HL-60 (cell line): ENCODE measurements at regions not wholly inside any gene's neighbourhood (a gene's known extent, or its start where the extent isn't known, plus 50 kb on each side); places are given as distances from the start of the nearest gene placed in this dataset.

Experiments
- POLR2AphosphoS5 ChIP-seq: IDR thresholded peaks from 2 replicates; pipeline ENCODE4 v1.6.1; 2012; ENCODE audit warnings: low read depth
- TF ChIP-seq, protein P1 (sequence below): IDR thresholded peaks from one replicate; pipeline ENCODE4 v1.5.1; 2011; ENCODE audit warnings: low read length, control low read depth, inconsistent platforms; ENCODE audit not compliant: insufficient read depth

DNA sequence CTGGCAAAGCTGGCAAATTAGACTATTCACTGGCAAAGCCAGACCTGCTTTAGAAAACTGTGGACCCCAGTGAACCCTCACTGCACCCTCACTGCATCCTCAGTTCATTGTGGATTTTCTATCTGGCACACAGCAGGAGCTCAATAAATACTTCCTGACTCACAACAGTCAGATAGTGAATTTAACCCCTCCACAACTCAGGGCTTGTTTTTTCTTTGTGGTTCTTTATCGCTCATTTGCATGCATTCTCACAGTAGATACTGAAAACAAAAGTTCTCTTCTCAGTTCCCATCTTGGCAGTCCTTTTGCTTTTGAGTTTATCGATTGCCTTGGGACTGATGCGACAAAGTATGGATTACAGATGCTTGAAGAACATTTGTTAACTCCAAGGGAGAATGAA, 99.8 kb downstream of the ACTL7B start:
- TF ChIP-seq, protein P1, sequence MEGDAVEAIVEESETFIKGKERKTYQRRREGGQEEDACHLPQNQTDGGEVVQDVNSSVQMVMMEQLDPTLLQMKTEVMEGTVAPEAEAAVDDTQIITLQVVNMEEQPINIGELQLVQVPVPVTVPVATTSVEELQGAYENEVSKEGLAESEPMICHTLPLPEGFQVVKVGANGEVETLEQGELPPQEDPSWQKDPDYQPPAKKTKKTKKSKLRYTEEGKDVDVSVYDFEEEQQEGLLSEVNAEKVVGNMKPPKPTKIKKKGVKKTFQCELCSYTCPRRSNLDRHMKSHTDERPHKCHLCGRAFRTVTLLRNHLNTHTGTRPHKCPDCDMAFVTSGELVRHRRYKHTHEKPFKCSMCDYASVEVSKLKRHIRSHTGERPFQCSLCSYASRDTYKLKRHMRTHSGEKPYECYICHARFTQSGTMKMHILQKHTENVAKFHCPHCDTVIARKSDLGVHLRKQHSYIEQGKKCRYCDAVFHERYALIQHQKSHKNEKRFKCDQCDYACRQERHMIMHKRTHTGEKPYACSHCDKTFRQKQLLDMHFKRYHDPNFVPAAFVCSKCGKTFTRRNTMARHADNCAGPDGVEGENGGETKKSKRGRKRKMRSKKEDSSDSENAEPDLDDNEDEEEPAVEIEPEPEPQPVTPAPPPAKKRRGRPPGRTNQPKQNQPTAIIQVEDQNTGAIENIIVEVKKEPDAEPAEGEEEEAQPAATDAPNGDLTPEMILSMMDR: no peak
- TF ChIP-seq POLR2AphosphoS5: no peak
